Activated CD4-positive, alpha-beta T cell treated with anti-CD3 and anti-CD28 coated beads, Interleukin-2, amount 50 U/mL, for 48 hours (primary cell): ENCODE measurements at regions not wholly inside any gene's neighbourhood (a gene's known extent, or its start where the extent isn't known, plus 50 kb on each side); places are given as distances from the start of the nearest gene placed in this dataset.

Experiments used
- DNase-seq, 2 experiments: peaks; one replicate each; pipeline ENCODE4 v3.0.0-alpha.2; 2020

GRCh38 chr5:35359859-35360258 is 129.6 kb upstream of the PRLR start:
- no peak for DNase-seq

DNA sequence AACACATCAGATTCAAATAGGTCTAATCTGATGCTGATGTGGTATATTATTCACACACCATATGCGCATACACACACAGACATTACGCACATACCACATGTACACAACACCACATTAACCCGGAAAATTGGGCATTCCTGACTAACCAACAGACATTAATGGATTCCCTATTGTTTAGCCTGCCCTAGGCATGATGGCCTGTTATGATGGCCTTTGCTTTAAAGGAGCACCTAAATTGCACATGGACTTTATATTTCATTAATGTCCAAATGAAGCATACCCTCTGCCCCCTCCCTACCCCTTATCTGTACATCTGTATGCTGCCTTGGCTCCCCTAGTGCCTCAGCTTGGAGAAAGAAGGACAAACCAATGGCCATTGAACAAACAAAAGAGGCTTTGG is 127.7 kb upstream of the PRLR start:
- DNase-seq: no peak

DNA sequence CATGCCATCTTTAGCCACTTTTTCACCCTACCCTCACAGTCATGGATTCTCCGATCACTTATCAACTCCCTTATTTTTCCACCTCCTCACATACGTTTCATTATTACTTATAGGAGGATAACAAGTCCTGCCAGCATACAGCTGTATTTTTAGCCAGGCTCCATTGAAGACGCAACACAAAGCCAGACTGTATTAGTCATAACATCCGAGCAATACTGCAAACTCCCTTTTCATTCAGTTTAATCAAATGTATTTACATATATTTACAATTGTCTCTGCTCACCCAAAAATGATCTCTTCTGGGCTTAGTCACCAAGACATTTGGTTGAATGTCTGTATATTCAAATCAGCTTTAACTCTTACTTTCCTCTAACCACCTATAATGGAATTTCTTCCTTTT is 126.4 kb upstream of the PRLR start:
- DNase-seq: no peak

- DNase-seq: no peak
Measured at GRCh38 chr5:35354751-35355150, 124.5 kb upstream of the PRLR start.

GRCh38 chr5:35345222-35345621 is 114.9 kb upstream of the PRLR start:
- no peak for DNase-seq

DNA sequence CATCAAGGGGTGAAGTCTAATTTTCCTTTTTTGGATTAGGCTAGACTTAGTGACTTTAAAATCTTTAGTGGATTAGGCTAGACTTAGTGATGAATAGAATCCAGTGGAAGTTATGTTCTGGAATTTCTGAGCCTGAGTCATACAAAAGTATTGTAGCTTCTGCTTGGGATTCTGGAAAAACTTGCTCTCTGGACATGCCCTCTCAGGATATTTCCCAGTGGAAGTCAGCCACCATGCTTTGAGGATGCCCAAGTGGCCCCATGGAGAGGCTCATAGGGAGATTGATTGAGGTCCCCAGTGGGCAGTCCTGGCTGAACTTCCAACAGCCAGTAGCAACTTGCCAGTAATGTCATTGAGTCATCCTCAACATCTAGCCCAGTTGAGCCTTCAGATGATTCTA is 112.4 kb upstream of the PRLR start:
- no peak for DNase-seq

DNA sequence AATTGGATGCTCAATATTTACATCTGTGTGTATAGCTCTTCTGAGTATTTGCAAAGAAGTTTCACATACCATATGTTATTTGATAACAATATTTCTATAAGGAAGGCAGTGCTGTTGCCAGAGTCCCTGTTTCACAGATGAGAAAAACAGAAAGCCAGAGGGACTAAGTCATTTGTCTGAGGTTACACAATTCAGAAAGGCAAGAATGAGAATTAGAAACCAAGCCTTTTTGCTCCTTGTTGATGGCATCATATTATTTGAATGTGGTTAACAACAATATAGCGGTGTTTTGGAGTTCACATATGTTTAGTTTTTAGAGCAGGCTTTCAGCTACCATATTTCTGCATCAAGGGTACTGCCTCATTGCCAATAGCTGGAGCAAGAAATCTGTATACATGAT is 110.9 kb upstream of the PRLR start:
- no peak for DNase-seq

DNA sequence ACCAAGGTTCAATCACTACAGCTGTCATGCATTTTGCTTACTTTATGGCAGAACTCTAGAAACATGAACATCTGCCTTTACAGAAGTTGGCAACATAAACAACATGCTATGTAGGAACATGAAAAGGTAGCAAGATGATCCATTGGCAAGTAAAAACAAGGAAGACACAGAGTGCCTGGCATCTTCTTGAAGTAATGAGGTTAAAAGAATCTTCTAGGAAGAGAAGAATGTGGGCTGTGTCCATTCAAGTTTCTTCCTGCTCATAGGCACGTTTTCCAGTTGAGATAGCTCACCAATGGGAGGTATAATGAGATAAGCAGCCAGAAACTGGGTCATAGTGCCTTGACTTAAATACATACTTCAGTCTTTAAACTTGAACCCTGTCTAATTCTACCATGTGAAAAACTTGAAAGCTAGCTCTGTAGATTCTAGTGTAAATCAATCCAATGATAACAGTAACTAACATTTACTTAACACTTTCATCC is 109.4 kb upstream of the PRLR start:
- no peak for DNase-seq

- no peak for DNase-seq
Measured at GRCh38 chr5:35339006-35339405, 108.7 kb upstream of the PRLR start.

DNA sequence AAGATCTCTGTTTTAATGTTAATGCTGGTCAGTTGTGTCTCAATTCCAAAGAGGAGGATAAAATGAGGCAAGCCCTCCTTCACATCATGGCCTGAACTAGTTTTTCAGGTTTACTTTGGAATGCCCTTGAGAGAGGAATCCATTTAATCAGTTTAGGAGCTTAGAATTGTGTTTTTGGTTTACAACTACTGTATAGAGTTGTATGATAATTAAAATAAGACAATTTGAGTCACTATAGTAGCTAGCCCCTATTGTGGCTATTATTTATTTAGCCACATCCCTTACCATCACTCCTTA is 107.8 kb upstream of the PRLR start:
- DNase-seq: no peak

DNA sequence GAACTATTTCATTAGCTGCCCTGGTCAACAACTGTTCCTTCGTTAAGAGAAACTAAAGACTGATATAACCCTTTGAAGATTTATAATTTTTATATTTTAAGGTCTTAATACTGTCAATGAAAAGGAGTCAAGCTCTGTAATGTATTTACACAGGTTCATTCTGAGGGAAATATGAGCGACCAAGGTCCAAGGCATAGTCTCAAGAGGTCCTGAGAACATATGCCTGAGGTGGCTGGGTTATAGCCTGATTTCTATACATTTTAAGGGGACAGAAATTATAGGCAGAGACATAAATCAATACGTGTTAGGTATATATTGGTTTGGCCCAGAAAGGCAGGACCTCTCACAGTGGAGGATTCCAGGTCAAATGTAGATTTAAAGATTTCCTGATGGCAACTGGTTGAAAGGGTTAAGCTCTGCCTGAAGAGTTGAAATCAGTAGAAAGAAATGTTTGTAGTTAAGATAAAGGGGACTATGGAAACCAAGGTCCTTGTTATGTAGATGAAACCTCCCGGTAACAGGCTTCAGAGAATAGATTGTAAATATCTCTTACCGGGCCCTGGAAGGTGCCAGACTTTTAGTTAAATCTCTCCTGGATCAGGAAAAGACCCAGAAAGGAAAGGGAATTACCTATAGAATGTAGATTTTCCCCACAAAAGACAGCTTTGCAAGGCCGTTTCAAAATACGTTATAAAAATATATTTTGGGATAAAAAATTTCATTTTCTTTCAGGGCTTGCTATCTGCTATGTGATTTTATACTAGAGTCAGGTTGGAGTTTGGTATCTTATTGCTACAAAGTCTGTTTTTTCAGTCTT is 107.3 kb upstream of the PRLR start:
- DNase-seq: no peak

DNA sequence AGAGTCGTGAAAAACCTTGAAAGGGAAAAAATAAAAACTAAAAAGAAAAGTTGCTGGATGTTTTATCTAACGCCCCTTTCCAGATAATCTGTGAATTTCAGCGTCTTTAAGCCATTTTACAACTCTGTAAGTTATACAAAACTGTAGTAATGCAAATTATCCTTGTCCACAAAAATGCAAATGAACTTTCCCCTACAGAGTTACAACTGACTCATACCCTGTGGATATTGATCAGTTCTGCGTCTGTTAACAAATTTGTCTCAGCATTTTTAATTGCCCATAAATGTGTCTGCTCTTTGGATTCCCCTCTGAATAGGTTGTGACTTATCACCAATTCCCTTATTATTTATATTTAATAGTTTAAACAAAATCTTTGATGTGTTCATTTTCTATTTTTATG is 105.9 kb upstream of the PRLR start:
- no peak for DNase-seq

- DNase-seq: no peak
Measured at GRCh38 chr5:35335752-35336151, 105.5 kb upstream of the PRLR start.

- DNase-seq: no peak
Measured at GRCh38 chr5:35333366-35333765, 103.1 kb upstream of the PRLR start.

- DNase-seq: no peak
Measured at GRCh38 chr5:35331956-35332950, 102.0 kb upstream of the PRLR start.

DNA sequence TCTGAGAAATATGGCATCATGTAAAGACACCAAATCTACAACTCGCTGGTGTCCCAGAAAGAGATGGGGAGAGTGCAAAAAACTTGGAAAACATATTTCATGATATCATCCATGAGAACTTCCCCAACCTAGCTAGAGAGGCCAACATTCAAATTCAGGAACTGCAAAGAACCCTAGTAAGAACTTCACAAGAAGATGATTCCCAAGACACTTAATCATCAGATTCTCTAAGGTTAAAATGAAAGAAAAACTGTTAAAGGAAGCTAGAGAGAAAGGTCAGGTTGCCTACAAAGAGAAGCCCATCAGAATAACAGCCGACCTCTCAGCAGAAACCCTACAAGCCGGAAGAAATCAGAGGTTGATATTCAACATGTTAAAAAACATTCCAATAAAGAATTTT is 95.5 kb upstream of the PRLR start:
- no peak for DNase-seq

DNA sequence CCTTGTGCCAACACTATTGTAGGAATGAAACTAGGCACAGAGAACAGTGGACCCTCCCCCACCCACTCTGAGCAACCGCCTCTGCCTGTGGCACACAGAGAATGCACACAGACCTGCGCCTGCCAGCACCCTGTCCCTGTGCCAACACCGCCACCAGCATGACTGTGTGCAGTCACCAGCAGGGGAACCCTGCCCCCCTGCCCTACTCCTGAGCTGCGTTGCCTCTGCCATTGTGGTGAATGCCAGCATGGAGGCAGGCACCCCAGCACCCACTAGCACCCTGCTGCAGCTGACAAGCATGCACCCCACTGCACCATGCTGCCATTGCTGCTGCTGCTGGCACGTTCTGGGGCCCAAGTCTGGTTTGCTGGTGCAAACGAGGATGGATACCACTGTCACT is 94.4 kb upstream of the PRLR start:
- DNase-seq: no peak

GRCh38 chr5:35324201-35324600 is 93.9 kb upstream of the PRLR start:
- DNase-seq: no peak

- no peak for DNase-seq
Measured at GRCh38 chr5:35320029-35320428, 89.7 kb upstream of the PRLR start.

- DNase-seq: peak; percentile 72 to 83
Measured at GRCh38 chr5:35319333-35320002, 89.2 kb upstream of the PRLR start.

- no peak for DNase-seq
Measured at GRCh38 chr5:35317586-35317985, 87.3 kb upstream of the PRLR start.

DNA sequence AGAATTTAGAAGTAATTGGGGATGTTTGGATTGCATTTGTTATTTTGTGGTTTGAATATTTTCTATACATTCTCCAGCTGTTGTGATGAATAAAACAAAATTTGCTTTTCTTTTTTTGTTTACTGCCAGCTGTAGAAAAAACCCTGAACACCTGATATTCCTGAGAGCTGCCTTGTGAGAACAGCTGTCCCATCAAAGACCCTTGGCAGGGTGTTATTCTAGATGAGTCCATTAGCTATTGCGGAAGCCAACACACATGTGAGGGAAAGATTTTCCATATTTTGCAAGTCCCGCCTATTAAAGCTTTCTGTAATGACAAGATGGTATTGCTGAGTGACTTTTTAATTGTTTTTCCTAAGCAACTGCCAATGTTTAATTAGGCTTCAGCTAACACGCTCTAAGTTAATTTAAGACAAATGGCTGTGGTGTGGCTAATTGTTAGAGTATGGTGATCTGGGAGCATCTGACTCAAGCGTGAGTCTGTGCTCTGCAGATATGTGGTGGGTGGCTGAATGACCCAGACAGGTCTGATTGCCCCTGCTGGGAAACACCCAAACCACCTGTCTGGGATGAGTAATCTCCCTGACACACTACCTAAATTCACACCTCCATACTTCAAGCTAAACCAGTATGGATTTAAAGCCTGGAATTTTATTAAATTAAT is 86.5 kb upstream of the PRLR start:
- DNase-seq: peak; percentile 7 to 10

DNA sequence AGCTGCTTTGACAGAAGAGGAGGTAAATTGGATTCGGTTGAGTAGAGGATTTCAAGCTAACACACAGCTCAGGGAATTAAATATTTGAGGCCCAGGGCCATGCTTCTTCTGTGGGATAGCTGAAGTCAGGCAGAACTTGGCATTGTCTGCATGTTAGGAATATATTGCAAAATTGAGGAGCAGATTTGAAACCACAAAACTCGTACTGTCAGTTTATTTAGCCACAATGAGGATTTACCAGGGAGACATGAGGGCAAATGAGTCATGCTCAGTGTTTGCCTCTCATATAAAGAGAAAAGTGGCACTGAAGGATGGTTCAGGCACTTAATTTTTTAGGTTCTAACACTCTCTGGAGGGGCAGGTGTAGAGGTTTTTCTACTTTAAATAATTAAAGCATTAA is 83.0 kb upstream of the PRLR start:
- no peak for DNase-seq
